B cell (primary cell): ENCODE measurements at regions not wholly inside any gene's neighbourhood (a gene's known extent, or its start where the extent isn't known, plus 50 kb on each side); places are given as distances from the start of the nearest gene placed in this dataset.

Experiments used
- EZH2 ChIP-seq: IDR thresholded peaks from 2 replicates; pipeline ENCODE4 v1.6.1; 2012; ENCODE audit warnings: borderline replicate concordance, low read depth, mild to moderate bottlenecking, moderate library complexity, low read length; ENCODE audit not compliant: insufficient read depth, poor library complexity, severe bottlenecking
- TF ChIP-seq, protein P1 (sequence below): fragments of 200-600 bp; IDR thresholded peaks from one replicate; pipeline ENCODE4 v1.8.0; 2022; ENCODE audit warnings: antibody characterized with exemption, mild to moderate bottlenecking

DNA sequence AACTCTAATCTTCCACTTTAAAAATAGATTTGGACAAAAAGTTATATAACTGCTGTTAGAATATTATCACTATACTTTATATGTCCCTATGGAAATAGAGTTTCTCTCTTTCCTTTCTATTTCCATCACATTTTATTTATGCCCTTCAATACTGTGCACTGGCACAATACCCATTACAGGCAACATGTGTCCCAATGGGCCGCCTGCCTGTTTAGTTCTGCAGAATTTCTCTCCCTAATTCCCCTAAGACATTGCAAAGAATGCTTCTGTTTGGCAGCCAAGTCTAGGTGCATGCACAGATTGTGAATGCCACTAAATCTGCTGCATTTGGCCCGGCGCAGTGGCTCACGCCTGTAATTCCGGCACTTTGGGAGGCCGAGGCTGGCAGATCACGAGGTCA is 520.4 kb upstream of the FLRT2 start:
- TF ChIP-seq, protein P1, sequence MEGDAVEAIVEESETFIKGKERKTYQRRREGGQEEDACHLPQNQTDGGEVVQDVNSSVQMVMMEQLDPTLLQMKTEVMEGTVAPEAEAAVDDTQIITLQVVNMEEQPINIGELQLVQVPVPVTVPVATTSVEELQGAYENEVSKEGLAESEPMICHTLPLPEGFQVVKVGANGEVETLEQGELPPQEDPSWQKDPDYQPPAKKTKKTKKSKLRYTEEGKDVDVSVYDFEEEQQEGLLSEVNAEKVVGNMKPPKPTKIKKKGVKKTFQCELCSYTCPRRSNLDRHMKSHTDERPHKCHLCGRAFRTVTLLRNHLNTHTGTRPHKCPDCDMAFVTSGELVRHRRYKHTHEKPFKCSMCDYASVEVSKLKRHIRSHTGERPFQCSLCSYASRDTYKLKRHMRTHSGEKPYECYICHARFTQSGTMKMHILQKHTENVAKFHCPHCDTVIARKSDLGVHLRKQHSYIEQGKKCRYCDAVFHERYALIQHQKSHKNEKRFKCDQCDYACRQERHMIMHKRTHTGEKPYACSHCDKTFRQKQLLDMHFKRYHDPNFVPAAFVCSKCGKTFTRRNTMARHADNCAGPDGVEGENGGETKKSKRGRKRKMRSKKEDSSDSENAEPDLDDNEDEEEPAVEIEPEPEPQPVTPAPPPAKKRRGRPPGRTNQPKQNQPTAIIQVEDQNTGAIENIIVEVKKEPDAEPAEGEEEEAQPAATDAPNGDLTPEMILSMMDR: no peak
- no peak for TF ChIP-seq EZH2
